22Rv1 (cell line): ENCODE measurements at regions not wholly inside any gene's neighbourhood (a gene's known extent, or its start where the extent isn't known, plus 50 kb on each side); places are given as distances from the start of the nearest gene placed in this dataset.

Source experiments
- H3K27ac ChIP-seq: fragments of 450-650 bp; 2 replicates; pipeline ENCODE4 v1.5.1; 2017
- ZFX ChIP-seq: fragments of 450-650 bp; IDR thresholded peaks from 2 replicates; pipeline ENCODE4 v1.6.1; 2017; ENCODE audit warnings: antibody characterized with exemption, borderline replicate concordance
- TF ChIP-seq, protein P1 (sequence below): fragments of 450-650 bp; IDR thresholded peaks from 2 replicates; pipeline ENCODE4 v1.5.1; 2017; ENCODE audit warnings: mild to moderate bottlenecking

DNA sequence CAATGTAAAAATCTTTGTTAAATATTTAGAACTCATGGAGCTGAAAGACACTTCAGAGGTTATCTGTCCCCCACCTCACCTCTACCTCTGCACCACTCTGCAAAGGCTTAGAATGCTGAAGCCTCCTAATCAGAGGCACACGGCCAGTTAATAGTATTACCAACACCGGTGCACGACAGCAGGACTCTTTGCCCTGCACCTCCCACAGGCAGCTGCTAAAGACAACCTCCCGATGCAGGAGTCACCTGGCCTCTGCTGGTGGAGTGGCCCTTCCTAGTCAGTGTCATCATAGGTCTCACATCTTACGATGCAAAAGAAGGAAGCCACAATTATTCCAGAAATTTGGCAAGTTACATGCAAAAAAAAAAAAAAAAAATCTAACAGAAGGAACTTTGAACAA, 66.6 kb upstream of the MGMT start:
- H3K27ac ChIP-seq = no peak overlapping the region
- TF ChIP-seq, protein P1, sequence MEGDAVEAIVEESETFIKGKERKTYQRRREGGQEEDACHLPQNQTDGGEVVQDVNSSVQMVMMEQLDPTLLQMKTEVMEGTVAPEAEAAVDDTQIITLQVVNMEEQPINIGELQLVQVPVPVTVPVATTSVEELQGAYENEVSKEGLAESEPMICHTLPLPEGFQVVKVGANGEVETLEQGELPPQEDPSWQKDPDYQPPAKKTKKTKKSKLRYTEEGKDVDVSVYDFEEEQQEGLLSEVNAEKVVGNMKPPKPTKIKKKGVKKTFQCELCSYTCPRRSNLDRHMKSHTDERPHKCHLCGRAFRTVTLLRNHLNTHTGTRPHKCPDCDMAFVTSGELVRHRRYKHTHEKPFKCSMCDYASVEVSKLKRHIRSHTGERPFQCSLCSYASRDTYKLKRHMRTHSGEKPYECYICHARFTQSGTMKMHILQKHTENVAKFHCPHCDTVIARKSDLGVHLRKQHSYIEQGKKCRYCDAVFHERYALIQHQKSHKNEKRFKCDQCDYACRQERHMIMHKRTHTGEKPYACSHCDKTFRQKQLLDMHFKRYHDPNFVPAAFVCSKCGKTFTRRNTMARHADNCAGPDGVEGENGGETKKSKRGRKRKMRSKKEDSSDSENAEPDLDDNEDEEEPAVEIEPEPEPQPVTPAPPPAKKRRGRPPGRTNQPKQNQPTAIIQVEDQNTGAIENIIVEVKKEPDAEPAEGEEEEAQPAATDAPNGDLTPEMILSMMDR = no peak
- no peak for TF ChIP-seq ZFX

DNA sequence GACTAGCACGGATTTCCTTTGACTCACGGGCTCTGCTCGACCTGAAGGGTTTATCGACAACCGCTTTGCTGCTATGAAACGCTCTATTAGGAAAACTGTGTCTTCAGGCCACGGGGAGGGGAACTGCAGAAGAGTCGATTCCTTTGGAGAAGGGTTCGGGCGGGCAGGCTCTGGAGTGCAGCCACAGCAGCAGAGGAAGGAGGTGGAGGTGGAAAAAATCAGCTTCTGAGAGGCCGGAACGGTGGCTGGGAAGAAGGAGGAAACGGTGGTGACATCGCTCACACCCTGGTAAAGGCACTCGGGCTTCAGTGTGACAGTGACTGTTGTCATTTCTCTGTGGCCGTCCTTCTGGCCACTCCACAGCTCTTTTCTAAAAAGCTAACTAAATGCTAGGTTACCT, 64.6 kb upstream of the MGMT start:
- no peak overlapping the region for H3K27ac ChIP-seq
- no peak for TF ChIP-seq ZFX
- TF ChIP-seq, protein P1 = no peak

DNA sequence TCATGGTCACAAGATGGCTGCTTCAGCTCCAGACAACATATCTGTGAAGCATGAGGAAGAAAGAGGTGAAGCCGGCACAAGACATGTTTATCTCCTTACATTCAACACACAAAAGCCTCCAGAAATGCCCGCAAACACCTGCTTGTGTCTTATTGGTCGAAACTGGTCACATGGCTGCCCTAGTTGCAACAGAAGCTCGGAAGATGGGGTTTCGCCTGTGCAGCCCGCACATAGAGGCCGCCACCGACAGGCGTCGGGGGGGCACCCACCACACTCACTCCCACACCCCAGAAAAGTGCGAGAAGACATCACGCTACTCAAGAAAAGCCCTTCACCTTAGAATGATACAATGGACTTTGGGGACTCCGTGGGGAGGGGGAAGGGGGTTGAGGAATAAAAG, 63.0 kb upstream of the MGMT start:
- H3K27ac ChIP-seq = no peak overlapping the region
- TF ChIP-seq, protein P1 = no peak
- TF ChIP-seq ZFX = no peak

DNA sequence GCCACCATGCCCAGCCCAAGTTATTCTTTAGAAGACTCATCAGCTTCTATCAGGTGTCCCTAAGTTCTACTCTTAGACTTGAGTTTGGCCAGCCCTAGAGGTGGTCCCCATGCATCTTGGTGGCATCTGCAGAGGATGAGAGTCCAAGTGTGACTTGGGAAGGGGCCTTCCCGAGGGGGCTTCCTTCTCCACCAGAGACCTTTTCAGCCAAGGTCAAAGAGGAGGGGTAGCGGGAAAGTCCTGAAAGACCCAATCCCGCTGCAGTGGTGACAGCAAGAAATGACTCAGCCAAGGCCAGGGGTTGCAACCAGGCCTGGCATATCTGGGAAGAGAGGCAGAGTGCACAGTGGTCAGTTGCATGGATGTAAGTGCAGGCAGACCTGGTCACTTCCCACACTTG, 61.7 kb upstream of the MGMT start:
- TF ChIP-seq, protein P1 = no peak
- no peak for TF ChIP-seq ZFX
- H3K27ac ChIP-seq = no peak overlapping the region

DNA sequence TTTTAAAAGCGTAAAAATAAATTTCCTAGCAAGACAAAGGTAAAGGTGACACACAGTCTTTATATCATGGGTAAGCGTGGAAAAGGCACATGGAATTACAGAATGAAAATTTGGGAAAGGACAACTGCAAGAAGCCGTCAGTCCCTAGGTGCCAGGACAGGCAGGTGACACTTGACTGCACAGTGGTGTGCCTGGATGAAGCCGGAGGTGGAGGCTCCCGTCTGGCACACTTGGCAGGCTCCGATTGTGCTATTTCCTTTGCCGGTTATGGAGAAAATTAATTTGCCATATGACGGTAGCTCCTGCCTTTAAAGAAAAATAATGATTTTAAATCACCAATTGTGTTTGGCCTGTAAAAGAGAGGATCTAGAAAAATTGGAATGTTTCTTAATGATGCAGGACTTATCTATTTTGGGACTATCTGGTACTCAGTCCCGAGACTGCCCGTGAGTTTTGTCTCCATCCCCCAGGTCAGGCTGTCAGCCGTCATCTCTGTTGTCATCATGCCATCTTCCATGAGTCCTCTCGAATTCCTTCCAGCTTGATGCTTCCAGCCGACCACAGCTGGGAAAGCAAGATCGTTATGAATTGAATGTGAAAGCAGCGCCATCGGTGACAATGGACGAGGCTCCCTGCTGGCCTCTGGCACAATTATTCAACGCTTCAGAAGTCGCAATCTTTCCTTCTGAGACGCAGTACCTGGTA, 56.2 kb upstream of the MGMT start:
- no peak overlapping the region for H3K27ac ChIP-seq
- TF ChIP-seq, protein P1 = no peak
- no peak for TF ChIP-seq ZFX

DNA sequence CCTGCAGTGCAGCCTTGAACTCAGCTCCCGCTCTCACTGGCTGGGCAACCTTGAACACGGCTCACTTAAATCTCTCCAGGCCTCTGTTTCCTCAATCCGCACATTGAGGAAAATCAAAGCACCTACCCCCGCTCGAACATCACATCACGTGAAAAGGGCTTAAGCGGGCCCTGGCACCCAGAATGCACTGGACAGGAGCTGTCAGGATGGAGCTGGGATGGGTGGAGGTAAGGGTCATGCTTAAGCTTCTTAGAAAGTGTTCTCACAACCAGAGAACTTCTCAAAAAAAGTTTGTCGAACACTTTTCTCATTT, 55.7 kb upstream of the MGMT start:
- no peak for TF ChIP-seq ZFX
- no peak overlapping the region for H3K27ac ChIP-seq

DNA sequence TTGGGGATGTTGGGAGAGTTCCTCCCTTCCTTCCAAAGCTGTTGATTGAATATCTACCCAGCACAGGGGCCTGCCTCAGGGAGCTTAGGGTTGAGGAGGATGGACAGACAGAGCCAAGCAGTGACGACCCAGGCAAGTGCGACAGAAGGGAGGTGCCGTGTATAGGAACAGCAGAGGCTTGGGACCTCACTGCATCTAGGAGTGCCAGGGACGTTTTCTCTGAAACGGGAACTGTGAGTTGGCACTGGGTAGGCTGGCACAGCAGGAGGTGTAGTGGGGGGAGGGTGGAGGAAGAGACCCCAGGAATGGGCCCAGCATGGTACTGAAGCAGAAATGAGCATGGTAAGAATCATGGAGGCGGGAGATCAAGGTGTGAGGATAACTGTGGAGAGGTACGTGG, 55.3 kb upstream of the MGMT start:
- no peak overlapping the region for H3K27ac ChIP-seq
- no peak for TF ChIP-seq ZFX
- TF ChIP-seq, protein P1 = no peak

DNA sequence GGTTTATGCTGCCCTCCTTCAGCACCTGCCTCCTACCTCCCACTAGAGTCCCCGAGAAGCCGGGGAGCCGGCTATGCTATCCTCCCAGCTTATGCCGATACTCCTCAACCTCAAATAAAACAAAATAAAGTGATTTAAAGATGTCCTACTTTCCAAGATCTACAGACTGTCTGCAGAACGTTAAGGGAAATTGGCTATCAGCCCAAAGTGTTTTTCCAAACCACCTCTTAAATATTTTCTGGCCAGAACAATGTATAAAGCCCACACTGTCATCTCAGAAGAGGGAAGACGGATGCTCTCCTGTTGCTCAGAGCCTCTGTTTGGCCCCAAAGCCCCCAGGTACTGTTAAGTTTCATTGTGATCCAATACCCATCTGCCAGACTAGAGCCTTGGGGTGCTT, 54.0 kb upstream of the MGMT start:
- no peak overlapping the region for H3K27ac ChIP-seq
- TF ChIP-seq, protein P1 = no peak
- no peak for TF ChIP-seq ZFX
